ENCODE measurements at regions not wholly inside any gene's neighbourhood (a gene's known extent, or its start where the extent isn't known, plus 50 kb on each side); places are given as distances from the start of the nearest gene placed in this dataset.

- H3K4me1 ChIP-seq (ENCODE audit: insufficient read depth), result no peaks in the 10 kb centered on the region
- 77% methylated on average over 3 of the region's 3 CpGs for WGBS (ENCODE audit: low lambda C conversion rate, missing lambda C conversion rate)
- no peaks in the 10 kb centered on the region for H3K79me2 ChIP-seq
- H2AFZ ChIP-seq, result no peak overlapping the region
- peak overlapping the region; percentile 16 for H3K4me2 ChIP-seq
- H3K9me3 ChIP-seq (ENCODE audit: low read depth), result no peaks in the 10 kb centered on the region
- H3K27ac ChIP-seq, result peak overlapping the region; percentile 48
- TF ChIP-seq EZH2phosphoT487 (IDR thresholded peaks at IDR 0.05; ENCODE audit: low read depth, severe bottlenecking, unreplicated experiment), result no peak
- no peak for TF ChIP-seq EZH2 (IDR thresholded peaks at IDR 0.05; ENCODE audit: borderline replicate concordance)
- no peak for TF ChIP-seq CTCF (IDR thresholded peaks at IDR 0.05; ENCODE audit: poor library complexity)
- H3K4me3 ChIP-seq, result no peak overlapping the region
- H4K20me1 ChIP-seq (ENCODE audit: insufficient read depth, poor library complexity, severe bottlenecking), result no peaks in the 10 kb centered on the region
- no peak for DNase-seq (ENCODE audit: low spot score)
- no peaks in the 10 kb centered on the region for H3K9me2 ChIP-seq (replicated peaks; ENCODE audit: insufficient read depth)
- H3K36me3 ChIP-seq (replicated peaks; ENCODE audit: insufficient read depth, low read depth), result no peaks in the 10 kb centered on the region
- H3K27me3 ChIP-seq, result no peaks in the 10 kb centered on the region
Measured at GRCh38 chr11:81174646-81175330, 1558.9 kb downstream of the FAM181B start.

DNA sequence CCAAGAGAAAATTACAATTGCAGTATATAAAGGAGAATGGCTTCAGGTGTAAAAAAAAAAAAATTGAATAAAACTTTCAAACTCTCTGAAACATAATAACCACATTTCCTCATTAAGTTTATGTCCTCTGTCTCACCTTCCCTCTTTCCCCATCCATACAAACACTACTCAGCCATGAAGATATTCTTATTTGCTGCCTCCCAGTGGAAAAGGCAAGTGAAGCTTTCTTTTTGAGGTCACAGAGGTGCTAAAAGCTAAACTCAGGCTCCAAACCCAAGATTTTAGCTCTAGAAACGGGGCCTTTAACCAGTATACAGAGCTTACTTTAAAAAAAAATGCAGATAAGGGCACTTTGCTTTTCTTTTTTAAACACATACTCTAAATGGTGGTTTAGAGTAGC, 1568.5 kb downstream of the FAM181B start:
- Histone ChIP-seq H4K20me1 (ENCODE audit: insufficient read depth, poor library complexity, severe bottlenecking) (no peaks in the 10 kb centered on the region), H2AFZ (no peak overlapping the region), H3K9me2 (replicated peaks; ENCODE audit: insufficient read depth) (no peaks in the 10 kb centered on the region), H3K9me3 (ENCODE audit: low read depth) (no peaks in the 10 kb centered on the region), H3K27me3 (no peaks in the 10 kb centered on the region), H3K36me3 (replicated peaks; ENCODE audit: insufficient read depth, low read depth) (no peaks in the 10 kb centered on the region), H3K79me2 (no peaks in the 10 kb centered on the region), H3K4me2 (no peak overlapping the region), H3K4me3 (no peak overlapping the region), H3K27ac (no peak overlapping the region), H3K4me1 (ENCODE audit: insufficient read depth) (no peaks in the 10 kb centered on the region)
- DNase-seq (ENCODE audit: low spot score), result no peak
- 55% methylated on average over 1 of the region's 1 CpG for WGBS (ENCODE audit: low lambda C conversion rate, missing lambda C conversion rate)
- TF ChIP-seq EZH2phosphoT487 (IDR thresholded peaks at IDR 0.05; ENCODE audit: low read depth, severe bottlenecking, unreplicated experiment) (no peak), CTCF (IDR thresholded peaks at IDR 0.05; ENCODE audit: poor library complexity) (peak; percentile 38)

DNA sequence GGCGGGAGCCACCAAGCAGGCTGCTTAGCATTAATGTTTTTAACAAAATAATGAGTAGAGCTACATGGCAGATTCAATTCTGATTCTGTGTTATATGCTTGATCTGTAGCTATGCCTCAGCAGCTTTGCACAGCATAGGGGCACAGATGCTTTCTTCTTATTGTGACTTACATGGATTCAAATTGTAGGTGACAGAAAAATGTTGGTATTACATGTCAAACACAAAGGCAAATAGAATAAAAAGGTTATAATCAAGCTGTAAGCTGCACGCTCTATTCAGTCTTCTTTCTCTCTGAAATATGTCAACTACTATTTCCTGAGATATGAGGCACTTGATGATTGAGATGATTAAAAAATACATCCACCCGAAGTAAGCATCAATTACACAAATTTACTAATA, 1573.8 kb downstream of the FAM181B start:
- no peaks in the 10 kb centered on the region for H3K9me2 ChIP-seq (replicated peaks; ENCODE audit: insufficient read depth)
- 88% methylated on average over 3 of the region's 3 CpGs for WGBS (ENCODE audit: low lambda C conversion rate, missing lambda C conversion rate)
- DNase-seq (ENCODE audit: low spot score), result no peak

More for the DNA sequence above, 1573.8 kb downstream of the FAM181B start:
- Histone ChIP-seq H3K36me3 (replicated peaks; ENCODE audit: insufficient read depth, low read depth) (no peaks in the 10 kb centered on the region), H2AFZ (no peak overlapping the region), H3K4me3 (no peak overlapping the region), H3K27ac (no peak overlapping the region), H3K27me3 (no peaks in the 10 kb centered on the region), H3K4me2 (no peak overlapping the region), H3K4me1 (ENCODE audit: insufficient read depth) (no peaks in the 10 kb centered on the region), H3K9me3 (ENCODE audit: low read depth) (no peaks in the 10 kb centered on the region), H3K79me2 (no peaks in the 10 kb centered on the region), H4K20me1 (ENCODE audit: insufficient read depth, poor library complexity, severe bottlenecking) (no peaks in the 10 kb centered on the region)
- TF ChIP-seq EZH2 (IDR thresholded peaks at IDR 0.05; ENCODE audit: borderline replicate concordance), result no peak
- no peak for TF ChIP-seq CTCF (IDR thresholded peaks at IDR 0.05; ENCODE audit: poor library complexity)
- TF ChIP-seq EZH2phosphoT487 (IDR thresholded peaks at IDR 0.05; ENCODE audit: low read depth, severe bottlenecking, unreplicated experiment), result no peak
